GM12872 (cell line): ENCODE measurements at regions not wholly inside any gene's neighbourhood (a gene's known extent, or its start where the extent isn't known, plus 50 kb on each side); places are given as distances from the start of the nearest gene placed in this dataset.

Experiments
- CTCF ChIP-seq: IDR thresholded peaks from 3 replicates; pipeline ENCODE4 v1.5.1; 2011; ENCODE audit warnings: low read depth, mild to moderate bottlenecking, low read length, moderate library complexity; ENCODE audit not compliant: insufficient read depth

GRCh38 chr2:235332240-235332890 lies 161.5 kb upstream of the AGAP1 start:
- TF ChIP-seq CTCF = no peak

- no peak for TF ChIP-seq CTCF
Observed at GRCh38 chr2:235333076-235333475, 160.8 kb upstream of the AGAP1 start.

- no peak for TF ChIP-seq CTCF
Observed at GRCh38 chr2:235334179-235334578, 159.7 kb upstream of the AGAP1 start.

- TF ChIP-seq CTCF = no peak
Observed at GRCh38 chr2:235343156-235343774, 150.6 kb upstream of the AGAP1 start.

GRCh38 chr2:235343869-235344268 lies 150.0 kb upstream of the AGAP1 start:
- no peak for TF ChIP-seq CTCF

- TF ChIP-seq CTCF = no peak
Observed at GRCh38 chr2:235345745-235346144, 148.1 kb upstream of the AGAP1 start.

- no peak for TF ChIP-seq CTCF
Observed at GRCh38 chr2:235347691-235348090, 146.2 kb upstream of the AGAP1 start.
